AG04450 (cell line): ENCODE measurements at regions not wholly inside any gene's neighbourhood (a gene's known extent, or its start where the extent isn't known, plus 50 kb on each side); places are given as distances from the start of the nearest gene placed in this dataset.

ENCODE experiments used
- CTCF ChIA-PET: fragments of 300-600, 350-600 bp; formaldehyde crosslinking; extraction: SDS; loops from one replicate; lab custom pipeline; 2022; ENCODE audit warnings: antibody characterized with exemption, inconsistent platforms; lab: Charles Lee
- POLR2A ChIA-PET: fragments of 350-600 bp; formaldehyde crosslinking; extraction: SDS; loops from one replicate; lab custom pipeline; 2021; ENCODE audit warnings: antibody characterized with exemption, inconsistent platforms; lab: Yijun Ruan, JAX
- DNase-seq: peaks from one replicate; pipeline ENCODE4 v3.0.0-alpha.2; 2011; ENCODE audit warnings: low read depth, low spot score
- H3K27ac ChIP-seq: one replicate; pipeline ENCODE4 v1.5.1; 2012; ENCODE audit warnings: low read depth, low read length, control low read depth
- H3K27me3 ChIP-seq: one replicate; pipeline ENCODE4 v1.6.0; 2012; ENCODE audit warnings: low read length; ENCODE audit not compliant: control insufficient read depth, insufficient read depth
- H3K4me3 ChIP-seq: 2 replicates; pipeline ENCODE4 v1.5.1; 2011; ENCODE audit warnings: mild to moderate bottlenecking, low read depth, low read length, control low read depth
- H3K9me3 ChIP-seq: 2 replicates; pipeline ENCODE4 v1.5.1; 2012; ENCODE audit warnings: low read length; ENCODE audit not compliant: control insufficient read depth, insufficient read depth
- CTCF ChIP-seq: IDR thresholded peaks from 2 replicates; pipeline ENCODE4 v1.5.1; 2011; ENCODE audit warnings: low read depth, low read length, control low read depth, inconsistent platforms

- no peak for DNase-seq
- CTCF ChIA-PET, result interaction anchor here (0.9 kb wide), 1 partner anchor 10 kb away, joined by 4 read pairs; no protein-coding TSS in a partner anchor
- POLR2A ChIA-PET, result no interaction called here
- H3K4me3 ChIP-seq, result no peak overlapping the region
- H3K9me3 ChIP-seq, result no peaks in the 10 kb centered on the region
- no peaks in the 10 kb centered on the region for H3K27me3 ChIP-seq
- no peak for TF ChIP-seq CTCF
- H3K27ac ChIP-seq, result no peak overlapping the region
Measured at GRCh38 chr7:22895140-22895827, 72.6 kb upstream of the TOMM7 start.

- H3K27me3 ChIP-seq, result no peaks in the 10 kb centered on the region
- no peak overlapping the region for H3K4me3 ChIP-seq
- TF ChIP-seq CTCF, result no peak
- no peak overlapping the region for H3K27ac ChIP-seq
- ChIA-PET CTCF (no interaction called here), POLR2A (no interaction called here)
- no peak for DNase-seq
- no peaks in the 10 kb centered on the region for H3K9me3 ChIP-seq
Measured at GRCh38 chr7:22894546-22894945, 71.9 kb upstream of the TOMM7 start.

GRCh38 chr7:22890773-22891172, 68.1 kb upstream of the TOMM7 start:
- Histone ChIP-seq H3K27me3 (no peaks in the 10 kb centered on the region), H3K9me3 (no peaks in the 10 kb centered on the region), H3K4me3 (no peak overlapping the region), H3K27ac (no peak overlapping the region)
- POLR2A ChIA-PET, result no interaction called here
- CTCF ChIA-PET, result no interaction called here
- no peak for DNase-seq
- no peak for TF ChIP-seq CTCF

- no peak for TF ChIP-seq CTCF
- no peaks in the 10 kb centered on the region for H3K9me3 ChIP-seq
- H3K27me3 ChIP-seq, result no peaks in the 10 kb centered on the region
- ChIA-PET POLR2A (no interaction called here), CTCF (interaction anchor here (0.6 to 1.1 kb wide), 3 partner anchors 9 to 173 kb away, joined by 4 to 5 read pairs (median 4); no protein-coding TSS in a partner anchor)
- H3K27ac ChIP-seq, result no peak overlapping the region
- DNase-seq, result no peak
- no peak overlapping the region for H3K4me3 ChIP-seq
Measured at GRCh38 chr7:22885797-22886261, 63.2 kb upstream of the TOMM7 start.
